ENCODE measurements at regions not wholly inside any gene's neighbourhood (a gene's known extent, or its start where the extent isn't known, plus 50 kb on each side); places are given as distances from the start of the nearest gene placed in this dataset.

DNA sequence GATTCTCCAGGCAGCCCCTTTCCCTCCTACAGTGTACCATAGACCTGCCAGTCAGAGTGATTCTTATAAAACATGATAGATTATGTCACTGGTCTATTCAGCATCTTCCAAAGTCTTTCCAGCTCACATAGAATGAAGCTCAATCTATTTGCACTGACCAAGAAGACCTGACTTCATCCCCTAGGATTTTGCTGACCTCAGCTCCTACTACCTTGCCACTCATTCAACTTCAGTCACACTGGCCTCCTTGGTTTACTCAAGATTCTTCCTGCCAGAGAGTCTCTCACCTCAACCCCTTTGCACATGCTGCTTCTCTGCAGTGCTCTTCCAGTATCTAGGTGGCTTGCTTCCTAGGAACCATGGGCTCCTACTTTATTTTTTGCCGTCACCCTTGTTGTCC lies 392.9 kb downstream of the PID1 start:
- TF ChIP-seq, protein P1, sequence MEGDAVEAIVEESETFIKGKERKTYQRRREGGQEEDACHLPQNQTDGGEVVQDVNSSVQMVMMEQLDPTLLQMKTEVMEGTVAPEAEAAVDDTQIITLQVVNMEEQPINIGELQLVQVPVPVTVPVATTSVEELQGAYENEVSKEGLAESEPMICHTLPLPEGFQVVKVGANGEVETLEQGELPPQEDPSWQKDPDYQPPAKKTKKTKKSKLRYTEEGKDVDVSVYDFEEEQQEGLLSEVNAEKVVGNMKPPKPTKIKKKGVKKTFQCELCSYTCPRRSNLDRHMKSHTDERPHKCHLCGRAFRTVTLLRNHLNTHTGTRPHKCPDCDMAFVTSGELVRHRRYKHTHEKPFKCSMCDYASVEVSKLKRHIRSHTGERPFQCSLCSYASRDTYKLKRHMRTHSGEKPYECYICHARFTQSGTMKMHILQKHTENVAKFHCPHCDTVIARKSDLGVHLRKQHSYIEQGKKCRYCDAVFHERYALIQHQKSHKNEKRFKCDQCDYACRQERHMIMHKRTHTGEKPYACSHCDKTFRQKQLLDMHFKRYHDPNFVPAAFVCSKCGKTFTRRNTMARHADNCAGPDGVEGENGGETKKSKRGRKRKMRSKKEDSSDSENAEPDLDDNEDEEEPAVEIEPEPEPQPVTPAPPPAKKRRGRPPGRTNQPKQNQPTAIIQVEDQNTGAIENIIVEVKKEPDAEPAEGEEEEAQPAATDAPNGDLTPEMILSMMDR (IDR thresholded peaks at IDR 0.05), result no peak
- TF ChIP-seq POLR2A (IDR thresholded peaks at IDR 0.05), result no peak

Data from thyroid gland (tissue), 4 donors.